Neural cell (in vitro differentiated cells): ENCODE measurements at regions not wholly inside any gene's neighbourhood (a gene's known extent, or its start where the extent isn't known, plus 50 kb on each side); places are given as distances from the start of the nearest gene placed in this dataset.

Experiments
- H2AFZ ChIP-seq: fragments of 200-600, 300-800 bp; sonication (generic), shearing (Covaris generic); 2 replicates; pipeline ENCODE4 v1.6.0; 2014; ENCODE audit warnings: low read depth, mild to moderate bottlenecking, antibody characterized with exemption, low read length, moderate library complexity
- H3F3A ChIP-seq: fragments of 200-600 bp; shearing (Covaris generic); 2 replicates; pipeline ENCODE4 v1.6.1; 2016; ENCODE audit warnings: mild to moderate bottlenecking, moderate library complexity, mixed read lengths, antibody characterized with exemption, low read length; ENCODE audit not compliant: insufficient read depth, poor library complexity, severe bottlenecking
- H3K27ac ChIP-seq: fragments of 200-600, 300-800 bp; sonication (generic), shearing (Covaris generic); 2 replicates; pipeline ENCODE4 v1.5.1; 2014; ENCODE audit warnings: mild to moderate bottlenecking, low read length, moderate library complexity
- H3K27me3 ChIP-seq: fragments of 300-800, 200-600 bp; sonication (generic), shearing (Covaris generic); 2 replicates; pipeline ENCODE4 v1.6.0; 2014; ENCODE audit warnings: mild to moderate bottlenecking, low read depth, low read length, moderate library complexity; ENCODE audit not compliant: insufficient read depth
- H3K36me3 ChIP-seq: fragments of 300-800, 200-600 bp; sonication (generic), shearing (Covaris generic); 2 replicates; pipeline ENCODE4 v1.5.1; 2014; ENCODE audit warnings: mild to moderate bottlenecking, antibody characterized with exemption, low read length, moderate library complexity; ENCODE audit not compliant: insufficient read depth
- H3K4me2 ChIP-seq: fragments of 300-800, 200-600 bp; sonication (generic), shearing (Covaris generic); 2 replicates; pipeline ENCODE4 v1.6.0; 2014; ENCODE audit warnings: mild to moderate bottlenecking, low read length
- H3K4me3 ChIP-seq: fragments of 300-800, 200-600 bp; sonication (generic), shearing (Covaris generic); 2 replicates; pipeline ENCODE4 v1.5.1; 2014; ENCODE audit warnings: mild to moderate bottlenecking, low read length, moderate library complexity
- H3K79me2 ChIP-seq: fragments of 200-600 bp; shearing (Covaris generic); replicated peaks from 2 replicates; pipeline ENCODE4 v1.6.0; 2014; ENCODE audit warnings: mild to moderate bottlenecking, low read length, moderate library complexity; ENCODE audit not compliant: insufficient read depth
- H3K9ac ChIP-seq: fragments of 300-800, 200-600 bp; sonication (generic), shearing (Covaris generic); 2 replicates; pipeline ENCODE4 v1.6.1; 2016; ENCODE audit warnings: mild to moderate bottlenecking, low read length, mixed read lengths
- H3K9me2 ChIP-seq: fragments of 200-600 bp; shearing (Covaris generic); 2 replicates; pipeline ENCODE4 v1.6.1; 2016; ENCODE audit warnings: mild to moderate bottlenecking, low read length, mixed read lengths; ENCODE audit not compliant: insufficient read depth
- H3K9me3 ChIP-seq: fragments of 200-600, 300-800 bp; sonication (generic), shearing (Covaris generic); 2 replicates; pipeline ENCODE4 v1.6.1; 2016; ENCODE audit warnings: mild to moderate bottlenecking, mixed run types, low read length, moderate library complexity, mixed read lengths
- H4K20me1 ChIP-seq: fragments of 200-600 bp; shearing (Covaris generic); 2 replicates; pipeline ENCODE4 v1.6.1; 2016; ENCODE audit warnings: mild to moderate bottlenecking, mixed run types; ENCODE audit not compliant: insufficient read depth
- EP300 ChIP-seq: fragments of 450-650 bp; conservative IDR thresholded peaks from 2 replicates; pipeline ENCODE4 v1.6.1; 2014; ENCODE audit warnings: antibody characterized with exemption, mild to moderate bottlenecking, moderate library complexity; ENCODE audit not compliant: poor library complexity, severe bottlenecking
- EZH2 ChIP-seq: fragments of 200-600, 300-800 bp; shearing (Covaris generic), sonication (generic); IDR thresholded peaks from 2 replicates; pipeline ENCODE4 v1.6.1; 2014; ENCODE audit warnings: antibody characterized with exemption, low read length, borderline replicate concordance, mild to moderate bottlenecking; ENCODE audit not compliant: insufficient read depth, poor library complexity, severe bottlenecking
- MXI1 ChIP-seq: fragments of 450-650 bp; conservative IDR thresholded peaks from 2 replicates; pipeline ENCODE4 v1.6.1; 2014; ENCODE audit warnings: antibody characterized with exemption, mild to moderate bottlenecking; ENCODE audit not compliant: poor library complexity, severe bottlenecking
- POLR2AphosphoS5 ChIP-seq: IDR thresholded peaks from 2 replicates; pipeline ENCODE4 v1.6.1; 2012
- RAD21 ChIP-seq: fragments of 450-650 bp; conservative IDR thresholded peaks from 2 replicates; pipeline ENCODE4 v1.6.1; 2014; ENCODE audit warnings: antibody characterized with exemption, mild to moderate bottlenecking, moderate library complexity
- SMC3 ChIP-seq: fragments of 450-650 bp; conservative IDR thresholded peaks from 2 replicates; pipeline ENCODE4 v1.6.1; 2014; ENCODE audit warnings: antibody characterized with exemption, mild to moderate bottlenecking, moderate library complexity; ENCODE audit not compliant: poor library complexity
- TAF1 ChIP-seq: IDR thresholded peaks from 2 replicates; pipeline ENCODE4 v1.6.1; 2012; ENCODE audit warnings: low read depth
- TF ChIP-seq, protein P1 (sequence below): IDR thresholded peaks from 2 replicates; pipeline ENCODE4 v1.6.1; 2012; ENCODE audit warnings: borderline replicate concordance
- TF ChIP-seq, protein P2 (sequence below): fragments of 450-650 bp; IDR thresholded peaks from 2 replicates; pipeline ENCODE4 v1.5.1; 2014; ENCODE audit warnings: antibody characterized with exemption, mild to moderate bottlenecking, moderate library complexity; ENCODE audit not compliant: poor library complexity, severe bottlenecking

DNA sequence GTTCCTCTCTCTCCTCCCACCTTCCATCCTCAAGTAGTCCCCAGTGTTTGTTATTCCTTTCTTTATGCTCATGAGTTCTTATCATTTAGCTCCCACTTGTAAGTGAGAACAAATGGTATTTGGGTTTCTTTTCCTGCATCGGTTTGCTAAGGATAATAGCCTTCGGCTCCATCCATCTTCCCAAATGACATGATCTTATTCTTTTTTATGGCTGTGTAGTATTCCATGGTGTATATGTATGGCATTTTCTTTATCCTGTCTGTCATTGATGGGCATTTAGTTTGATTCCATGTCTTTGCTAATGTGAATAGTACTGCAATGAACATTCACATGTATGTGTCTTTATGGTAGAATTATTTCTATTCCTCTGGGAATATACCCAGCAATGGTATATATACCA lies 62.4 kb upstream of the CFAP161 start:
- H3K9me3 ChIP-seq, result no peaks in the 10 kb centered on the region
- no peaks in the 10 kb centered on the region for H3K36me3 ChIP-seq
- H4K20me1 ChIP-seq, result no peaks in the 10 kb centered on the region
- H3K79me2 ChIP-seq, result no peaks in the 10 kb centered on the region
- no peaks in the 10 kb centered on the region for H3F3A ChIP-seq
- H3K4me3 ChIP-seq, result no peak overlapping the region
- no peak overlapping the region for H3K9ac ChIP-seq
- H3K4me2 ChIP-seq, result no peak overlapping the region
- H3K27me3 ChIP-seq, result no peaks in the 10 kb centered on the region
- no peak overlapping the region for H3K27ac ChIP-seq
- H2AFZ ChIP-seq, result no peak overlapping the region
- no peak for TF ChIP-seq POLR2AphosphoS5
- no peak for TF ChIP-seq TAF1
- TF ChIP-seq, protein P1, sequence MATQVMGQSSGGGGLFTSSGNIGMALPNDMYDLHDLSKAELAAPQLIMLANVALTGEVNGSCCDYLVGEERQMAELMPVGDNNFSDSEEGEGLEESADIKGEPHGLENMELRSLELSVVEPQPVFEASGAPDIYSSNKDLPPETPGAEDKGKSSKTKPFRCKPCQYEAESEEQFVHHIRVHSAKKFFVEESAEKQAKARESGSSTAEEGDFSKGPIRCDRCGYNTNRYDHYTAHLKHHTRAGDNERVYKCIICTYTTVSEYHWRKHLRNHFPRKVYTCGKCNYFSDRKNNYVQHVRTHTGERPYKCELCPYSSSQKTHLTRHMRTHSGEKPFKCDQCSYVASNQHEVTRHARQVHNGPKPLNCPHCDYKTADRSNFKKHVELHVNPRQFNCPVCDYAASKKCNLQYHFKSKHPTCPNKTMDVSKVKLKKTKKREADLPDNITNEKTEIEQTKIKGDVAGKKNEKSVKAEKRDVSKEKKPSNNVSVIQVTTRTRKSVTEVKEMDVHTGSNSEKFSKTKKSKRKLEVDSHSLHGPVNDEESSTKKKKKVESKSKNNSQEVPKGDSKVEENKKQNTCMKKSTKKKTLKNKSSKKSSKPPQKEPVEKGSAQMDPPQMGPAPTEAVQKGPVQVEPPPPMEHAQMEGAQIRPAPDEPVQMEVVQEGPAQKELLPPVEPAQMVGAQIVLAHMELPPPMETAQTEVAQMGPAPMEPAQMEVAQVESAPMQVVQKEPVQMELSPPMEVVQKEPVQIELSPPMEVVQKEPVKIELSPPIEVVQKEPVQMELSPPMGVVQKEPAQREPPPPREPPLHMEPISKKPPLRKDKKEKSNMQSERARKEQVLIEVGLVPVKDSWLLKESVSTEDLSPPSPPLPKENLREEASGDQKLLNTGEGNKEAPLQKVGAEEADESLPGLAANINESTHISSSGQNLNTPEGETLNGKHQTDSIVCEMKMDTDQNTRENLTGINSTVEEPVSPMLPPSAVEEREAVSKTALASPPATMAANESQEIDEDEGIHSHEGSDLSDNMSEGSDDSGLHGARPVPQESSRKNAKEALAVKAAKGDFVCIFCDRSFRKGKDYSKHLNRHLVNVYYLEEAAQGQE, result no peak
- no peaks in the 10 kb centered on the region for H3K9me2 ChIP-seq

DNA sequence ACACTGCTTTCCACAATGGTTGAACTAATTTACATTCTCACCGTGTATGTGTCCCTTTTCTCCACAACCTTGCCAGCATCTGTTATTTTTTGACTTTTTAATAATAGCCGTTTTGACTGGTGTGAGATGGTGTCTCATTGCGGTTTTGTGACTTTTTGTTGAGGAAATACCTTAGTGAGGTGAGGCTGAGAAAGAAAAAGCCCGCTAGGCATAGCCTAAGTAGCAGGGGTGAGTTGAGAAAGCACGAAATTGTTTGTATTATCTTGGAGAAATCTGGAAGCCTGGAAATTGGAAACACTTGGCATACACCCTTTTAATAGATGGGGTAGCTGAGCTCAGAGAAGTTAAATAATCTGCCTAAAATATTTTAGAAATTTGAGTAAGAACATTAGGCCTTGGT lies 61.5 kb upstream of the CFAP161 start:
- H3K79me2 ChIP-seq, result no peaks in the 10 kb centered on the region
- H3K36me3 ChIP-seq, result no peaks in the 10 kb centered on the region
- no peaks in the 10 kb centered on the region for H3K9me2 ChIP-seq
- no peaks in the 10 kb centered on the region for H3F3A ChIP-seq
- H3K27me3 ChIP-seq, result no peaks in the 10 kb centered on the region
- no peak overlapping the region for H3K9ac ChIP-seq
- no peak overlapping the region for H2AFZ ChIP-seq
- H3K27ac ChIP-seq, result no peak overlapping the region
- H3K4me2 ChIP-seq, result no peak overlapping the region
- H3K9me3 ChIP-seq, result no peaks in the 10 kb centered on the region
- no peak overlapping the region for H3K4me3 ChIP-seq
- no peak for TF ChIP-seq TAF1
- TF ChIP-seq EZH2, result no peak
- TF ChIP-seq MXI1, result no peak
- TF ChIP-seq, protein P2, sequence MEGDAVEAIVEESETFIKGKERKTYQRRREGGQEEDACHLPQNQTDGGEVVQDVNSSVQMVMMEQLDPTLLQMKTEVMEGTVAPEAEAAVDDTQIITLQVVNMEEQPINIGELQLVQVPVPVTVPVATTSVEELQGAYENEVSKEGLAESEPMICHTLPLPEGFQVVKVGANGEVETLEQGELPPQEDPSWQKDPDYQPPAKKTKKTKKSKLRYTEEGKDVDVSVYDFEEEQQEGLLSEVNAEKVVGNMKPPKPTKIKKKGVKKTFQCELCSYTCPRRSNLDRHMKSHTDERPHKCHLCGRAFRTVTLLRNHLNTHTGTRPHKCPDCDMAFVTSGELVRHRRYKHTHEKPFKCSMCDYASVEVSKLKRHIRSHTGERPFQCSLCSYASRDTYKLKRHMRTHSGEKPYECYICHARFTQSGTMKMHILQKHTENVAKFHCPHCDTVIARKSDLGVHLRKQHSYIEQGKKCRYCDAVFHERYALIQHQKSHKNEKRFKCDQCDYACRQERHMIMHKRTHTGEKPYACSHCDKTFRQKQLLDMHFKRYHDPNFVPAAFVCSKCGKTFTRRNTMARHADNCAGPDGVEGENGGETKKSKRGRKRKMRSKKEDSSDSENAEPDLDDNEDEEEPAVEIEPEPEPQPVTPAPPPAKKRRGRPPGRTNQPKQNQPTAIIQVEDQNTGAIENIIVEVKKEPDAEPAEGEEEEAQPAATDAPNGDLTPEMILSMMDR, result no peak
- TF ChIP-seq SMC3, result no peak
- TF ChIP-seq RAD21, result no peak
- no peak for TF ChIP-seq POLR2AphosphoS5
- TF ChIP-seq, protein P1, result no peak
- TF ChIP-seq EP300, result no peak
- no peaks in the 10 kb centered on the region for H4K20me1 ChIP-seq
